ENCODE measurements at regions not wholly inside any gene's neighbourhood (a gene's known extent, or its start where the extent isn't known, plus 50 kb on each side); places are given as distances from the start of the nearest gene placed in this dataset.

- no peak for TF ChIP-seq POLR2AphosphoS5 (IDR thresholded peaks at IDR 0.05)
- no peak for TF ChIP-seq POLR2A (IDR thresholded peaks at IDR 0.05)
Measured at GRCh38 chr6:119929121-119929520, 579.6 kb upstream of the MAN1A1 start.

All from spleen (tissue), 3 donors.